Keratinocyte (primary cell): ENCODE measurements at regions not wholly inside any gene's neighbourhood (a gene's known extent, or its start where the extent isn't known, plus 50 kb on each side); places are given as distances from the start of the nearest gene placed in this dataset.

ENCODE experiments used
- DNase-seq: peaks from one replicate; pipeline ENCODE4 v3.0.0-alpha.2; 2011; ENCODE audit warnings: low read depth, missing footprints, low spot score
- FAIRE-seq: peaks from 2 replicates; lab custom pipeline; 2011; peaks lifted over from hg19 to GRCh38; lab: Jason Lieb, UNC
- H2AFZ ChIP-seq: 2 replicates; pipeline ENCODE4 v1.6.0; 2012; ENCODE audit warnings: low read length, control low read depth, inconsistent platforms; ENCODE audit not compliant: control insufficient read depth
- H3K27ac ChIP-seq: 2 replicates; pipeline ENCODE4 v1.5.1; 2011; ENCODE audit warnings: low read length; ENCODE audit not compliant: control insufficient read depth, insufficient read depth
- H3K27me3 ChIP-seq: 3 replicates; pipeline ENCODE4 v1.6.0; 2011; ENCODE audit warnings: low read length; ENCODE audit not compliant: control insufficient read depth, insufficient read depth; ENCODE audit errors: extremely low read depth
- H3K36me3 ChIP-seq, 2 experiments: 2 replicates in 1 of 2; 3 replicates in 1 of 2; pipeline ENCODE4 v1.5.1; 2011; ENCODE audit warnings: low read length in 2 of 2, mild to moderate bottlenecking in 1 of 2; ENCODE audit not compliant: control insufficient read depth in 2 of 2, insufficient read depth in 2 of 2; ENCODE audit errors: extremely low read depth in 1 of 2
- H3K4me1 ChIP-seq: 3 replicates; pipeline ENCODE4 v1.5.1; 2011; ENCODE audit warnings: low read length; ENCODE audit not compliant: control insufficient read depth, insufficient read depth; ENCODE audit errors: extremely low read depth
- H3K4me2 ChIP-seq: 3 replicates; pipeline ENCODE4 v1.6.0; 2011; ENCODE audit warnings: low read depth, low read length; ENCODE audit not compliant: control insufficient read depth, insufficient read depth; ENCODE audit errors: extremely low read depth
- H3K4me3 ChIP-seq, 3 experiments: fragments of 200-600 bp in 1 of 3; sonication (generic) in 1 of 3; 2 replicates in 2 of 3; 3 replicates in 1 of 3; pipeline ENCODE4 v1.5.1; 2011 to 2016; ENCODE audit warnings: low read length in 3 of 3, mild to moderate bottlenecking in 3 of 3, control low read depth in 2 of 3, inconsistent platforms in 1 of 3, low read depth in 1 of 3, mixed read lengths in 1 of 3, mixed run types in 1 of 3, moderate library complexity in 1 of 3; ENCODE audit not compliant: control insufficient read depth in 2 of 3, insufficient read depth in 2 of 3; ENCODE audit errors: extremely low read depth in 1 of 3
- H3K79me2 ChIP-seq: 2 replicates; pipeline ENCODE4 v1.6.0; 2012; ENCODE audit warnings: low read length; ENCODE audit not compliant: control insufficient read depth, insufficient read depth
- H3K9ac ChIP-seq: 3 replicates; pipeline ENCODE4 v1.6.0; 2011; ENCODE audit warnings: low read length; ENCODE audit not compliant: control insufficient read depth, insufficient read depth; ENCODE audit errors: extremely low read depth
- H3K9me1 ChIP-seq: 3 replicates; pipeline ENCODE4 v1.6.0; 2011; ENCODE audit warnings: low read length; ENCODE audit not compliant: control insufficient read depth, insufficient read depth; ENCODE audit errors: extremely low read depth
- H3K9me3 ChIP-seq: 2 replicates; pipeline ENCODE4 v1.5.1; 2012; ENCODE audit warnings: low read depth, low read length; ENCODE audit not compliant: control insufficient read depth
- H4K20me1 ChIP-seq: 3 replicates; pipeline ENCODE4 v1.6.0; 2011; ENCODE audit warnings: low read length; ENCODE audit not compliant: control insufficient read depth, insufficient read depth; ENCODE audit errors: extremely low read depth
- EZH2 ChIP-seq: IDR thresholded peaks from one replicate; pipeline ENCODE4 v1.6.1; 2012; ENCODE audit warnings: inconsistent platforms, mild to moderate bottlenecking, low read length, moderate library complexity
- dilution Hi-C: fragments of 300-500 bp; cut with MboI; formaldehyde crosslinking; loops from one replicate; pipeline ENCODE4 v1.7.0; 2020; ENCODE audit warnings: low sequenced_read_pairs; ENCODE audit not compliant: extremely low pct_ligation_motif_present
- TF ChIP-seq, protein P1 (sequence below), 3 experiments: IDR thresholded peaks in 1 of 3; conservative IDR thresholded peaks in 1 of 3; optimal IDR thresholded peaks in 1 of 3; 2 replicates in 2 of 3; 3 replicates in 1 of 3; pipeline versions ENCODE3 to v1.5.1; 2011; ENCODE audit warnings: low read length in 3 of 3, mild to moderate bottlenecking in 3 of 3, moderate library complexity in 2 of 3, control low read depth in 1 of 3, inconsistent platforms in 1 of 3; ENCODE audit not compliant: insufficient read depth in 2 of 3; ENCODE audit errors: extremely low read depth in 1 of 3

GRCh38 chr6:141212296-141212695 is 920.4 kb upstream of the GJE1 start:
- H3K4me1 ChIP-seq, result peaks cover 4% of the 10 kb centered on the region
- TF ChIP-seq, protein P1, sequence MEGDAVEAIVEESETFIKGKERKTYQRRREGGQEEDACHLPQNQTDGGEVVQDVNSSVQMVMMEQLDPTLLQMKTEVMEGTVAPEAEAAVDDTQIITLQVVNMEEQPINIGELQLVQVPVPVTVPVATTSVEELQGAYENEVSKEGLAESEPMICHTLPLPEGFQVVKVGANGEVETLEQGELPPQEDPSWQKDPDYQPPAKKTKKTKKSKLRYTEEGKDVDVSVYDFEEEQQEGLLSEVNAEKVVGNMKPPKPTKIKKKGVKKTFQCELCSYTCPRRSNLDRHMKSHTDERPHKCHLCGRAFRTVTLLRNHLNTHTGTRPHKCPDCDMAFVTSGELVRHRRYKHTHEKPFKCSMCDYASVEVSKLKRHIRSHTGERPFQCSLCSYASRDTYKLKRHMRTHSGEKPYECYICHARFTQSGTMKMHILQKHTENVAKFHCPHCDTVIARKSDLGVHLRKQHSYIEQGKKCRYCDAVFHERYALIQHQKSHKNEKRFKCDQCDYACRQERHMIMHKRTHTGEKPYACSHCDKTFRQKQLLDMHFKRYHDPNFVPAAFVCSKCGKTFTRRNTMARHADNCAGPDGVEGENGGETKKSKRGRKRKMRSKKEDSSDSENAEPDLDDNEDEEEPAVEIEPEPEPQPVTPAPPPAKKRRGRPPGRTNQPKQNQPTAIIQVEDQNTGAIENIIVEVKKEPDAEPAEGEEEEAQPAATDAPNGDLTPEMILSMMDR (optimal IDR thresholded peaks at IDR 0.05 in 1 of 3, IDR thresholded peaks at IDR 0.05 in 1 of 3, conservative IDR thresholded peaks at IDR 0.05 in 1 of 3; ENCODE audit: extremely low read depth in 1 of 3, insufficient read depth in 2 of 3, low read length in 3 of 3), result no peak
- TF ChIP-seq EZH2, result no peak
- no peaks in the 10 kb centered on the region for H3K36me3 ChIP-seq
- no peak overlapping the region for H3K27ac ChIP-seq
- dilution Hi-C loops, result no loop called here
- DNase-seq, result no peak
- no peaks in the 10 kb centered on the region for H3K9me3 ChIP-seq
- no peaks in the 10 kb centered on the region for H4K20me1 ChIP-seq
- peak; percentile 41 for FAIRE-seq
- no peak overlapping the region for H3K4me2 ChIP-seq
- H3K9ac ChIP-seq, result no peak overlapping the region
- H2AFZ ChIP-seq, result peak overlapping the region; percentile 68
- no peaks in the 10 kb centered on the region for H3K27me3 ChIP-seq
- no peaks in the 10 kb centered on the region for H3K79me2 ChIP-seq
- no peak overlapping the region for H3K4me3 ChIP-seq
- H3K9me1 ChIP-seq, result no peaks in the 10 kb centered on the region

DNA sequence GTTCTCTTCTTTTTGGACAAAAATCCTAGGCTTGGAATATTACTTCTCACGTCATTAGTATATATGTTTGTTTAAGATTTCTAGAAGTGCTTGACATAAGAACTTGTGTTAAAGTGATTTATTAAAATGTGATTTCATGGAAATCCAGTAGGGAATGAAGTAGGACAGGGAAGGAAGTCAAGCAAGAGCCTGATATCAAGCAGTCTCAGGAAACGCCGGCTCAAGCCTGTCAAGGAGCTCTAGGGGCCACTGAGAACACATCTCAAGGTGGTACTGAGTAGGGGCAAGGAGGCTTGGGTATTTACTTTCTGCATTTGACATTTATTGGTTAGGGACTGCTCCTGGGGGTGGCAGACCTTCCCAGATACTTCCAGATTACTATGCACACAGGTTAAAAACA is 920.9 kb upstream of the GJE1 start:
- H3K9ac ChIP-seq, result no peak overlapping the region
- no peaks in the 10 kb centered on the region for H3K36me3 ChIP-seq
- H3K4me1 ChIP-seq, result peaks cover 4% of the 10 kb centered on the region
- DNase-seq (no peak), FAIRE-seq (no peak)
- H3K79me2 ChIP-seq, result no peaks in the 10 kb centered on the region
- no peak overlapping the region for H3K4me2 ChIP-seq
- H3K27ac ChIP-seq, result no peak overlapping the region
- H3K9me1 ChIP-seq, result no peaks in the 10 kb centered on the region
- dilution Hi-C loops, result no loop called here
- H3K4me3 ChIP-seq, result no peak overlapping the region
- H3K27me3 ChIP-seq, result no peaks in the 10 kb centered on the region
- TF ChIP-seq, protein P1 (optimal IDR thresholded peaks at IDR 0.05 in 1 of 3, IDR thresholded peaks at IDR 0.05 in 1 of 3, conservative IDR thresholded peaks at IDR 0.05 in 1 of 3; ENCODE audit: extremely low read depth in 1 of 3, insufficient read depth in 2 of 3, low read length in 3 of 3), result no peak
- TF ChIP-seq EZH2, result no peak
- H3K9me3 ChIP-seq, result no peaks in the 10 kb centered on the region
- peak overlapping the region; percentile 68 for H2AFZ ChIP-seq
- no peaks in the 10 kb centered on the region for H4K20me1 ChIP-seq
